Endothelial cell of umbilical vein (primary cell): ENCODE measurements at regions not wholly inside any gene's neighbourhood (a gene's known extent, or its start where the extent isn't known, plus 50 kb on each side); places are given as distances from the start of the nearest gene placed in this dataset.

Experiments used
- BruUV-seq: library from RNA; stranded (reverse); fragments of 400-500 nt; replicated peaks from 2 replicates; lab custom pipeline; 2021; lab: Mats Ljungman, UMichigan
- CTCF ChIA-PET: fragments of 300-600, 350-600 bp; sonication (Branson Sonifier 250); formaldehyde crosslinking; loops from one replicate; lab custom pipeline; 2021; ENCODE audit warnings: antibody characterized with exemption, inconsistent platforms; lab: Charles Lee
- POLR2A ChIA-PET: fragments of 300-600, 350-600 bp; sonication (Branson Sonifier 250); formaldehyde crosslinking; loops from one replicate; lab custom pipeline; 2021; ENCODE audit warnings: antibody characterized with exemption, inconsistent platforms; lab: Charles Lee
- DNase-seq: peaks from one replicate; pipeline ENCODE4 v3.0.0-alpha.2; 2011; ENCODE audit warnings: low read depth, low spot score
- FAIRE-seq: peaks from 2 replicates; lab custom pipeline; 2011; peaks lifted over from hg19 to GRCh38; lab: Jason Lieb, UNC
- H2AFZ ChIP-seq: 2 replicates; pipeline ENCODE4 v1.6.0; 2012; ENCODE audit warnings: low read depth, low read length, control low read depth, inconsistent platforms
- H3K27ac ChIP-seq: 2 replicates; pipeline ENCODE4 v1.5.1; 2011; ENCODE audit warnings: low read depth, mild to moderate bottlenecking, control low read depth, low read length, moderate library complexity; ENCODE audit not compliant: insufficient read depth
- H3K27me3 ChIP-seq, 2 experiments: 2 replicates each; pipeline versions ENCODE4 v1.6.0 to v1.6.1; 2011; ENCODE audit warnings: low read length in 2 of 2, mixed read lengths in 1 of 2; ENCODE audit not compliant: control insufficient read depth in 2 of 2, insufficient read depth in 2 of 2
- H3K36me3 ChIP-seq, 2 experiments: 2 replicates in 1 of 2; 3 replicates in 1 of 2; pipeline ENCODE4 v1.5.1; 2011; ENCODE audit warnings: low read length in 2 of 2, mild to moderate bottlenecking in 1 of 2, moderate library complexity in 1 of 2; ENCODE audit not compliant: control insufficient read depth in 2 of 2, insufficient read depth in 2 of 2; ENCODE audit errors: extremely low read depth in 1 of 2
- H3K4me1 ChIP-seq: 3 replicates; pipeline ENCODE4 v1.5.1; 2011; ENCODE audit warnings: mild to moderate bottlenecking, low read length; ENCODE audit not compliant: control insufficient read depth, insufficient read depth; ENCODE audit errors: extremely low read depth
- H3K4me2 ChIP-seq: 2 replicates; pipeline ENCODE4 v1.6.1; 2011; ENCODE audit warnings: low read length, control low read depth, mixed read lengths; ENCODE audit not compliant: insufficient read depth
- H3K4me3 ChIP-seq, 3 experiments: fragments of 200-600 bp in 1 of 3; sonication (generic), shearing (Covaris generic) in 1 of 3; replicated peaks in 1 of 3; 2 replicates each; pipeline ENCODE4 v1.5.1; 2011 to 2016; ENCODE audit warnings: control low read depth in 3 of 3, low read length in 3 of 3, mild to moderate bottlenecking in 2 of 3, inconsistent platforms in 1 of 3, low read depth in 1 of 3, moderate library complexity in 1 of 3; ENCODE audit not compliant: insufficient read depth in 1 of 3
- H3K79me2 ChIP-seq: 2 replicates; pipeline ENCODE4 v1.6.0; 2012; ENCODE audit warnings: low read length, inconsistent platforms; ENCODE audit not compliant: control insufficient read depth, insufficient read depth
- H3K9ac ChIP-seq: replicated peaks from 2 replicates; pipeline ENCODE3; 2011; ENCODE audit warnings: low read length, control low read depth; ENCODE audit not compliant: insufficient read depth; ENCODE audit errors: extremely low read depth
- H3K9me1 ChIP-seq: replicated peaks from 3 replicates; pipeline ENCODE4 v1.6.0; 2011; ENCODE audit warnings: mild to moderate bottlenecking, low read length; ENCODE audit not compliant: control insufficient read depth, insufficient read depth; ENCODE audit errors: extremely low read depth
- H3K9me3 ChIP-seq: replicated peaks from 2 replicates; pipeline ENCODE4 v1.5.1; 2012; ENCODE audit warnings: low read length, inconsistent platforms; ENCODE audit not compliant: control insufficient read depth, insufficient read depth
- H4K20me1 ChIP-seq: replicated peaks from 2 replicates; pipeline ENCODE3; 2011; ENCODE audit warnings: mild to moderate bottlenecking, low read length; ENCODE audit not compliant: control insufficient read depth, insufficient read depth; ENCODE audit errors: extremely low read depth
- CTCF ChIP-seq, 2 donors: IDR thresholded peaks; 1 replicate in 1 of 2; 2 replicates in 1 of 2; pipeline ENCODE4 v1.5.1; 2011; ENCODE audit warnings: low read length in 2 of 2, mild to moderate bottlenecking in 2 of 2, moderate library complexity in 2 of 2, control low read depth in 1 of 2, inconsistent platforms in 1 of 2, low read depth in 1 of 2; ENCODE audit not compliant: insufficient read depth in 1 of 2; ENCODE audit errors: extremely low read depth in 1 of 2
- EZH2 ChIP-seq: IDR thresholded peaks from 2 replicates; pipeline ENCODE4 v1.6.1; 2012; ENCODE audit warnings: borderline replicate concordance, low read depth, mild to moderate bottlenecking, moderate library complexity, low read length, inconsistent platforms; ENCODE audit not compliant: severe bottlenecking
- FOS ChIP-seq: IDR thresholded peaks from 2 replicates; pipeline ENCODE4 v1.6.1; 2011; ENCODE audit warnings: mild to moderate bottlenecking, low read length, moderate library complexity, borderline replicate concordance; ENCODE audit not compliant: insufficient read depth
- GATA2 ChIP-seq: IDR thresholded peaks from 2 replicates; pipeline ENCODE4 v1.7.0; 2011; ENCODE audit warnings: low read depth, mild to moderate bottlenecking, moderate library complexity, mixed read lengths, low read length; ENCODE audit not compliant: insufficient read length, insufficient read depth
- JUN ChIP-seq: IDR thresholded peaks from 2 replicates; pipeline ENCODE4 v1.6.1; 2011; ENCODE audit warnings: borderline replicate concordance, low read depth; ENCODE audit not compliant: insufficient read length, insufficient read depth
- MAX ChIP-seq: IDR thresholded peaks from 2 replicates; pipeline ENCODE4 v1.6.1; 2011; ENCODE audit not compliant: insufficient read depth, insufficient read length
- MYC ChIP-seq: IDR thresholded peaks from one replicate; pipeline ENCODE4 v1.6.1; 2011; ENCODE audit warnings: mild to moderate bottlenecking, low read depth, low read length
- POLR2A ChIP-seq: IDR thresholded peaks from 2 replicates; pipeline ENCODE4 v1.6.1; 2012; ENCODE audit warnings: low read depth, mild to moderate bottlenecking, control low read depth, low read length
- POLR2AphosphoS5 ChIP-seq: IDR thresholded peaks from 2 replicates; pipeline ENCODE4 v1.6.1; 2012; ENCODE audit warnings: low read depth, mild to moderate bottlenecking, control low read depth, low read length, moderate library complexity; ENCODE audit not compliant: insufficient read depth
- dilution Hi-C: fragments of 300-500 bp; cut with MboI; formaldehyde crosslinking; loops from one replicate; pipeline ENCODE4 v1.15.0; 2019; ENCODE audit warnings: low sequenced_read_pairs; ENCODE audit not compliant: extremely low pct_ligation_motif_present
- intact Hi-C: fragments of 100-400 bp; cut with micrococcal nuclease; formaldehyde crosslinking; loops from one replicate; pipeline ENCODE4 v1.10.0; 2022

GRCh38 chr13:99886706-99887105 lies 84.9 kb downstream of the ZIC5 start:
- Histone ChIP-seq H3K4me1 (no peaks in the 10 kb centered on the region), H3K36me3 (no peaks in the 10 kb centered on the region), H3K27ac (no peak overlapping the region), H2AFZ (no peak overlapping the region), H4K20me1 (no peaks in the 10 kb centered on the region), H3K79me2 (no peaks in the 10 kb centered on the region), H3K9me1 (no peaks in the 10 kb centered on the region), H3K9ac (no peak overlapping the region), H3K4me3 (no peak overlapping the region), H3K27me3 (peaks cover 0 to 3% of the 10 kb centered on the region in 2 experiments), H3K9me3 (no peaks in the 10 kb centered on the region), H3K4me2 (no peak overlapping the region)
- BruUV-seq: no TSS peak
- ChIA-PET POLR2A (no interaction called here), CTCF (no interaction called here)
- FAIRE-seq (no peak), DNase-seq (no peak)
- intact Hi-C loops: no loop called here
- dilution Hi-C loops: no loop called here
- no peak for TF ChIP-seq POLR2A
- TF ChIP-seq MYC: no peak
- no peak for TF ChIP-seq JUN
- no peak for TF ChIP-seq CTCF (IDR thresholded peaks at IDR 0.05; ENCODE audit: extremely low read depth in 1 of 2, insufficient read depth in 1 of 2, low read depth in 1 of 2, low read length in 2 of 2)
- TF ChIP-seq MAX: no peak
- no peak for TF ChIP-seq GATA2
- no peak for TF ChIP-seq POLR2AphosphoS5
- no peak for TF ChIP-seq FOS
- no peak for TF ChIP-seq EZH2
